Suppressor macrophage (primary cell): ENCODE measurements at regions not wholly inside any gene's neighbourhood (a gene's known extent, or its start where the extent isn't known, plus 50 kb on each side); places are given as distances from the start of the nearest gene placed in this dataset.
"Not testable (repeated sequence)": the region's sequence is repeated elsewhere in the genome, so short reads cannot be mapped to it uniquely, and the experiment has no call there.

Experiments
- DNase-seq, 4 experiments: peaks; one replicate each; pipeline ENCODE4 v3.0.0-alpha.2; 2020 to 2022

- DNase-seq = no peak
These were observed 79.6 kb upstream of the LAPTM4A start for GRCh38 chr2:20130821-20131645.

GRCh38 chr2:20130160-20130560 is 78.7 kb upstream of the LAPTM4A start:
- no peak for DNase-seq

- no peak for DNase-seq
These were observed 78.1 kb upstream of the LAPTM4A start for GRCh38 chr2:20129331-20130159.

GRCh38 chr2:20128506-20129330 is 77.3 kb upstream of the LAPTM4A start:
- DNase-seq = no peak

- no peak for DNase-seq
These were observed 75.0 kb upstream of the LAPTM4A start for GRCh38 chr2:20126469-20126868.

- no peak for DNase-seq
These were observed 74.6 kb upstream of the LAPTM4A start for GRCh38 chr2:20126040-20126439.

- no peak for DNase-seq
These were observed 74.2 kb upstream of the LAPTM4A start for GRCh38 chr2:20125616-20126015.

GRCh38 chr2:20125164-20125563 is 73.7 kb upstream of the LAPTM4A start:
- DNase-seq = no peak

- no peak for DNase-seq
These were observed 72.6 kb upstream of the LAPTM4A start for GRCh38 chr2:20123871-20124594.

- DNase-seq = no peak
These were observed 71.4 kb upstream of the LAPTM4A start for GRCh38 chr2:20122864-20123263.

GRCh38 chr2:20120569-20121416 is 69.4 kb upstream of the LAPTM4A start:
- no peak for DNase-seq

GRCh38 chr2:20118051-20118450 is 66.6 kb upstream of the LAPTM4A start:
- no peak for DNase-seq

- DNase-seq = no peak
These were observed 64.5 kb upstream of the LAPTM4A start for GRCh38 chr2:20115902-20116301.

- no peak for DNase-seq
These were observed 63.9 kb upstream of the LAPTM4A start for GRCh38 chr2:20115374-20115773.

- DNase-seq = no peak
These were observed 62.8 kb upstream of the LAPTM4A start for GRCh38 chr2:20113986-20114938.

- DNase-seq = no peak
These were observed 61.8 kb upstream of the LAPTM4A start for GRCh38 chr2:20113004-20113796.

GRCh38 chr2:20112361-20112760 is 60.9 kb upstream of the LAPTM4A start:
- not testable (repeated sequence) for DNase-seq

GRCh38 chr2:20111311-20112131 is 60.1 kb upstream of the LAPTM4A start:
- no peak for DNase-seq
